ENCODE measurements at regions not wholly inside any gene's neighbourhood (a gene's known extent, or its start where the extent isn't known, plus 50 kb on each side); places are given as distances from the start of the nearest gene placed in this dataset.

DNA sequence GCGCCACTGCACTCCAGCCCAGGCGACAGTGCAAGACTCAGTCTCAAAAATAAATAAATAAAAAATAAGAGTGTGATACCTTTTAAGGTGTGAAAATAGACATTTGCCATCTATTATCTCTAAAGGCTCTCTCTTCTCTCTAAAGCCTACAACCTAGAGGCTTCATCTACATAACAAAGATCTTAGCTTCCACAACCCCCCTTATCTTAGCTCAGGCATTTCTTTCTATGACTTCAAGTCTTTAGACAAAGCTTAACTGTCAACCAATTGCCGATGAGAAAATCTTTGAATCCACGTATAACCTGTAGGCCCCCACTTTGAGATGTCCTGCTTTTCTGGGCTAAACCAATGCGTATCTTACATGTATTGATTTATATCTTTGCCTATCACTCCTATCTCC lies 64.9 kb upstream of the ADAMTS19 start:
- TF ChIP-seq, protein P1, sequence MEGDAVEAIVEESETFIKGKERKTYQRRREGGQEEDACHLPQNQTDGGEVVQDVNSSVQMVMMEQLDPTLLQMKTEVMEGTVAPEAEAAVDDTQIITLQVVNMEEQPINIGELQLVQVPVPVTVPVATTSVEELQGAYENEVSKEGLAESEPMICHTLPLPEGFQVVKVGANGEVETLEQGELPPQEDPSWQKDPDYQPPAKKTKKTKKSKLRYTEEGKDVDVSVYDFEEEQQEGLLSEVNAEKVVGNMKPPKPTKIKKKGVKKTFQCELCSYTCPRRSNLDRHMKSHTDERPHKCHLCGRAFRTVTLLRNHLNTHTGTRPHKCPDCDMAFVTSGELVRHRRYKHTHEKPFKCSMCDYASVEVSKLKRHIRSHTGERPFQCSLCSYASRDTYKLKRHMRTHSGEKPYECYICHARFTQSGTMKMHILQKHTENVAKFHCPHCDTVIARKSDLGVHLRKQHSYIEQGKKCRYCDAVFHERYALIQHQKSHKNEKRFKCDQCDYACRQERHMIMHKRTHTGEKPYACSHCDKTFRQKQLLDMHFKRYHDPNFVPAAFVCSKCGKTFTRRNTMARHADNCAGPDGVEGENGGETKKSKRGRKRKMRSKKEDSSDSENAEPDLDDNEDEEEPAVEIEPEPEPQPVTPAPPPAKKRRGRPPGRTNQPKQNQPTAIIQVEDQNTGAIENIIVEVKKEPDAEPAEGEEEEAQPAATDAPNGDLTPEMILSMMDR (conservative IDR thresholded peaks at IDR 0.05) = no peak
- no peak for TF ChIP-seq EZH2 (IDR thresholded peaks at IDR 0.05; ENCODE audit: low read depth)

Data from PC-9 (cell line).